Kidney epithelial cell (primary cell): ENCODE measurements at regions not wholly inside any gene's neighbourhood (a gene's known extent, or its start where the extent isn't known, plus 50 kb on each side); places are given as distances from the start of the nearest gene placed in this dataset.

Source experiments
- DNase-seq: peaks from one replicate; pipeline ENCODE4 v3.0.0-alpha.2; 2010; ENCODE audit warnings: low read depth
- H3K27me3 ChIP-seq: 2 replicates; pipeline ENCODE4 v1.6.0; 2011; ENCODE audit warnings: low read length; ENCODE audit not compliant: control insufficient read depth, insufficient read depth
- H3K36me3 ChIP-seq: 2 replicates; pipeline ENCODE4 v1.5.1; 2011; ENCODE audit warnings: low read length; ENCODE audit not compliant: control insufficient read depth, insufficient read depth
- H3K4me3 ChIP-seq: 2 replicates; pipeline ENCODE4 v1.5.1; 2011; ENCODE audit warnings: low read depth, mild to moderate bottlenecking, control low read depth, low read length
- TF ChIP-seq, protein P1 (sequence below): IDR thresholded peaks from 2 replicates; pipeline ENCODE4 v1.5.1; 2011; ENCODE audit warnings: mild to moderate bottlenecking, moderate library complexity, low read length, control low read depth, inconsistent platforms; ENCODE audit not compliant: insufficient read depth, poor library complexity, severe bottlenecking

DNA sequence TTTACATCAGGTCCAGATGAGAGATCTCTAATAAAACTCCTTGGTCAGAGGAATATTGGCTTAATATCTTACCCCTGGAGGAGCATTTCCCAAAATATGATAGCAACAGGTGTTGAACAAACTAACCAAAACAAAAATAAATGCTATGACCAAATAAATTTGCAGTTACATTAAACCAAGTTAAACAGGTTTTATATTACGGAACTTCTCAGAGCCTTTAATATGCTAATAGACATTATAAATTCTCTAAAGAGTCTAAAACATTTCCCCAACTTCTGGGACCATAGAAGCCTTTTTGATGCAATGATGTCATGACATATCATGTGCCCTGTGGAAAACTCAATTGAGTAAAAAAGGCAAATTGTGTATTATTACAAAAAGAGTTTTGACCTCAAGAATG lies 90.9 kb upstream of the ARMC2 start:
- Histone ChIP-seq H3K36me3 (no peaks in the 10 kb centered on the region), H3K4me3 (no peak overlapping the region), H3K27me3 (no peaks in the 10 kb centered on the region)
- DNase-seq = no peak
- TF ChIP-seq, protein P1, sequence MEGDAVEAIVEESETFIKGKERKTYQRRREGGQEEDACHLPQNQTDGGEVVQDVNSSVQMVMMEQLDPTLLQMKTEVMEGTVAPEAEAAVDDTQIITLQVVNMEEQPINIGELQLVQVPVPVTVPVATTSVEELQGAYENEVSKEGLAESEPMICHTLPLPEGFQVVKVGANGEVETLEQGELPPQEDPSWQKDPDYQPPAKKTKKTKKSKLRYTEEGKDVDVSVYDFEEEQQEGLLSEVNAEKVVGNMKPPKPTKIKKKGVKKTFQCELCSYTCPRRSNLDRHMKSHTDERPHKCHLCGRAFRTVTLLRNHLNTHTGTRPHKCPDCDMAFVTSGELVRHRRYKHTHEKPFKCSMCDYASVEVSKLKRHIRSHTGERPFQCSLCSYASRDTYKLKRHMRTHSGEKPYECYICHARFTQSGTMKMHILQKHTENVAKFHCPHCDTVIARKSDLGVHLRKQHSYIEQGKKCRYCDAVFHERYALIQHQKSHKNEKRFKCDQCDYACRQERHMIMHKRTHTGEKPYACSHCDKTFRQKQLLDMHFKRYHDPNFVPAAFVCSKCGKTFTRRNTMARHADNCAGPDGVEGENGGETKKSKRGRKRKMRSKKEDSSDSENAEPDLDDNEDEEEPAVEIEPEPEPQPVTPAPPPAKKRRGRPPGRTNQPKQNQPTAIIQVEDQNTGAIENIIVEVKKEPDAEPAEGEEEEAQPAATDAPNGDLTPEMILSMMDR = no peak

DNA sequence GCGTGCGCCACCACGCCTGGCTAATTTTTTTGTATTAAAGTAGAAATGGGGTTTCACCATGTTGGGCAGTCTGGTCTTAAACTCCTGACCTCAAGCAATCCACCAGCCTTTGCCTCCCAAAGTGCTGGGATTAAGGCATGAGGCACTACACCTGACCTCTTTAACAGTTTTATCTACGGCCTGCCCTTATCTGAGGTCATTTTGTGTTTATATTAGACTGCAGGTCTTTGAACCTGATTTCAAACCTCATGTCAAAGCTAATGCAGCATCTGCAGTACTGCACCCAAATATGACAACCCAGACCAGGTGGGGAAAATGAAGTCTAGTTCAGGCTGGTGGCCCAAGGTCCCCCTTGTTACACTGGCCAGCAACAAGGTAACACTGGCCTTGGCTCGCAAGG lies 89.3 kb upstream of the ARMC2 start:
- H3K4me3 ChIP-seq = no peak overlapping the region
- TF ChIP-seq, protein P1 = no peak
- H3K36me3 ChIP-seq = no peaks in the 10 kb centered on the region
- no peak for DNase-seq
- H3K27me3 ChIP-seq = no peaks in the 10 kb centered on the region

- DNase-seq = no peak
- no peak overlapping the region for H3K4me3 ChIP-seq
- TF ChIP-seq, protein P1 = no peak
- H3K27me3 ChIP-seq = no peaks in the 10 kb centered on the region
- no peaks in the 10 kb centered on the region for H3K36me3 ChIP-seq
Measured at GRCh38 chr6:108760126-108761050, 87.8 kb upstream of the ARMC2 start.

DNA sequence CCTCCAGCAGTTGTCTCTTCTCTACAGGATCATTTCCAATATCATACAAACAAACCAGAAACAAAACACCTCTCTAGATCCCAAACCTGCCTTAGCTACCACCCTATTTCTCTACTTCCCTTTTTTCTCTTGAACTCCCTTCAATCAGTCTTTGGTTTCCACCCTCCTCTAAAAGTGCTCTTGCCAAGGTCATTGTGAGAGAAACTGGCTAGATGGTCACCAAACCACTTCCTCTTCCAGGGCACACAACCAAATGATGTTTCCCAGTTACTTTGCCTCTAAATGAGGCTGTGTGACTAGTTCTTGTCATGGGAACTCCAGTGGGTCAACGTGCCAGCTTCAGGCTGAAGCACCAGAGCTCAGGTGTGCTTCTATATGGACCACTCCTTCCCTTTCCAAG lies 85.8 kb upstream of the ARMC2 start:
- Histone ChIP-seq H3K4me3 (no peak overlapping the region), H3K36me3 (no peaks in the 10 kb centered on the region), H3K27me3 (no peaks in the 10 kb centered on the region)
- DNase-seq = no peak
- TF ChIP-seq, protein P1 = no peak

GRCh38 chr6:108763931-108764579 lies 84.2 kb upstream of the ARMC2 start:
- H3K27me3 ChIP-seq = no peaks in the 10 kb centered on the region
- TF ChIP-seq, protein P1 = no peak
- no peak overlapping the region for H3K4me3 ChIP-seq
- no peak for DNase-seq
- no peaks in the 10 kb centered on the region for H3K36me3 ChIP-seq

DNA sequence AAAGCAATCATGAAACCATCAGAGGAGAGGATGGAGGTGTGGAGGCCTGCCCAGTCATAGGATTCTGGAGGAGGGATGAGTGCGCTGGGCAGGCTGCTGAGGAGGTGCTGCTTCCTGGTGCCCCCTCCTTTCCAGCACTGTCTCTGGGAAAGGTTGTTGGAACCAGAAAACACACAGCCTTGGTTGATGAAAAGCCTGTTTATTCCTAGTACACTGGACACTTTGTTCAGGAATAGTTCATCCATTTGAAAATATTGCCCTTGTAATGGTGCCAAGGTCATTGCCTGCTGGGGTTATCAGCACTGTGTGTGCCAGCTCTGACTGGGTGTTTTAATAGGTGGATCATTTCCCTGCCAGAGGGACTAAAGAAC lies 83.7 kb upstream of the ARMC2 start:
- Histone ChIP-seq H3K36me3 (no peaks in the 10 kb centered on the region), H3K27me3 (no peaks in the 10 kb centered on the region), H3K4me3 (no peak overlapping the region)
- TF ChIP-seq, protein P1 = no peak
- DNase-seq = no peak
